ENCODE measurements at regions not wholly inside any gene's neighbourhood (a gene's known extent, or its start where the extent isn't known, plus 50 kb on each side); places are given as distances from the start of the nearest gene placed in this dataset.

DNA sequence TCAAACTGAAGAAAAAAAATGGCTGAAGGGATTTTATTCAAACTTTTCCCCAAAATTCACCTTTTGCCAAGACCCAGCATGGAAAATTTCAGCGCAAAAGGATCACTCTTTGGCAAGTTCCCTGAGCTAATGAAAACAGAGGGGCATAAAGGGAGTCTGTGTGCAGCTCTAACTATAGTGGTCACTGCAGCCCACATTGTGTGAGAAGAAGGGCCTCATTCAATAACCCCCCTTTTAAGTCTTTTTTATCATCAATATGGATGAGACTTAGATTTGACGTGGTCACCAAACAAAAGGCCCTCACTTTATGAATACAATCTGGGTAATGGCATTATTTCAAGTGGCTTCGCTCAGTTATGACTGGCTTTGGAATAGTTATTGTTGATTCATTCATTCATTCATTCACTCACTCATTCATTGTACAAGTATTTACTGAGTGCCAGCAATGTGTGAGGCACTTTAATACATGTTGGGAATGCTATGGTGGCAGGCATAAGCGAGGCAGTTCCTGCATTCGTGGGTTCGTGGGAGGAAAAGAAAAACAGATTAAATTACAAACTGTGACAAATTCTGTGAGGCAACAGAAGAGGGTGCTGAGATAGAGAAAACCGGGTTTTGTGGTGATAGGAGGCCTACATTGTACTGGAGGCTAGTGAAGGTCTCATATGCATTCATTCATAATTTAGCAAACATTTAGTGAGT is 145.7 kb upstream of the KLF4 start:
- no peak overlapping the region for H2BK15ac ChIP-seq (ENCODE audit: low read depth, low read length)
- H4K5ac ChIP-seq (ENCODE audit: insufficient read length, low read depth, low read length): no peak overlapping the region
- Mint-ChIP-seq H3K9me3 (no peaks in the 10 kb centered on the region), H3K27me3 (ENCODE audit: low read depth) (peaks cover 33% of the 10 kb centered on the region), H3K36me3 (ENCODE audit: insufficient read depth in 1 of 3, low read depth in 3 of 3) (no peaks in the 10 kb centered on the region), H3K4me3 (no peak overlapping the region), H3K4me1 (peaks cover 40 to 52% of the 10 kb centered on the region in 2 experiments), H3K27ac (no peak overlapping the region; a peak in 1 of 7 replicates)
- no peak overlapping the region for H3T11ph ChIP-seq (ENCODE audit: low read length)
- no peaks in the 10 kb centered on the region for H3K79me1 ChIP-seq (ENCODE audit: insufficient read depth, low read depth, low read length, poor library complexity, severe bottlenecking)
- no peak overlapping the region for H3K23ac ChIP-seq (ENCODE audit: insufficient read length, low read depth, low read length)
- no peak overlapping the region for H2BK12ac ChIP-seq (ENCODE audit: insufficient read length, low read depth, low read length)
- no peaks in the 10 kb centered on the region for H3K9me3 ChIP-seq (ENCODE audit: control insufficient read depth, low read depth, low read length)
- H4K91ac ChIP-seq (ENCODE audit: insufficient read length, low read depth, low read length): no peak overlapping the region
- DNase-seq: no peak
- no peak overlapping the region for H3K9ac ChIP-seq (ENCODE audit: extremely low read depth, insufficient read length, low read length)
- H3K4me1 ChIP-seq (ENCODE audit: insufficient read depth, low read length): peaks cover 18% of the 10 kb centered on the region
- no peak for TF ChIP-seq CTCF (conservative IDR thresholded peaks at IDR 0.05)
- no peak overlapping the region for H3K14ac ChIP-seq (ENCODE audit: insufficient read depth, low read length)
- H3K27ac ChIP-seq (ENCODE audit: insufficient read length, low read depth, low read length): no peak overlapping the region
- H2AFZ ChIP-seq (ENCODE audit: low read length): no peak overlapping the region
- no peak overlapping the region for H3K56ac ChIP-seq (ENCODE audit: insufficient read length, low read depth, low read length)
- no peak overlapping the region for H2BK20ac ChIP-seq (ENCODE audit: low read depth, low read length, poor library complexity, severe bottlenecking)
- no peaks in the 10 kb centered on the region for H4K20me1 ChIP-seq (ENCODE audit: control insufficient read depth, insufficient read depth, insufficient read length)
- no peak overlapping the region for H4K8ac ChIP-seq (replicated peaks; ENCODE audit: insufficient read length, low read depth, low read length)
- H3K27me3 ChIP-seq (ENCODE audit: insufficient read depth, low read length): no peaks in the 10 kb centered on the region
- H2BK5ac ChIP-seq (ENCODE audit: insufficient read length, low read length): no peak overlapping the region
- no peak overlapping the region for H3K4me2 ChIP-seq (ENCODE audit: insufficient read depth, insufficient read length, low read length)
- no peaks in the 10 kb centered on the region for H3K79me2 ChIP-seq (ENCODE audit: insufficient read depth, low read length)
- H3K23me2 ChIP-seq (ENCODE audit: insufficient read length, low read depth, low read length, poor library complexity, severe bottlenecking): peaks cover 10% of the 10 kb centered on the region
- WGBS (ENCODE audit: extremely low coverage, insufficient read length, low lambda C conversion rate): no CpG with 5 or more reads among the region's 7 CpGs
- H3K4ac ChIP-seq (ENCODE audit: low read depth, low read length): no peak overlapping the region
- H2BK120ac ChIP-seq (ENCODE audit: low read depth, low read length, poor library complexity, severe bottlenecking): no peak overlapping the region
- H2AK5ac ChIP-seq (ENCODE audit: insufficient read length, low read length): no peak overlapping the region
- H3K18ac ChIP-seq (ENCODE audit: insufficient read length, low read depth, low read length): no peak overlapping the region
